Activated gamma-delta T cell (primary cell): ENCODE measurements at regions not wholly inside any gene's neighbourhood (a gene's known extent, or its start where the extent isn't known, plus 50 kb on each side); places are given as distances from the start of the nearest gene placed in this dataset.

Experiments used
- DNase-seq: peaks from one replicate; lab custom pipeline; 2025; lab: John Stamatoyannopoulos, UW

DNA sequence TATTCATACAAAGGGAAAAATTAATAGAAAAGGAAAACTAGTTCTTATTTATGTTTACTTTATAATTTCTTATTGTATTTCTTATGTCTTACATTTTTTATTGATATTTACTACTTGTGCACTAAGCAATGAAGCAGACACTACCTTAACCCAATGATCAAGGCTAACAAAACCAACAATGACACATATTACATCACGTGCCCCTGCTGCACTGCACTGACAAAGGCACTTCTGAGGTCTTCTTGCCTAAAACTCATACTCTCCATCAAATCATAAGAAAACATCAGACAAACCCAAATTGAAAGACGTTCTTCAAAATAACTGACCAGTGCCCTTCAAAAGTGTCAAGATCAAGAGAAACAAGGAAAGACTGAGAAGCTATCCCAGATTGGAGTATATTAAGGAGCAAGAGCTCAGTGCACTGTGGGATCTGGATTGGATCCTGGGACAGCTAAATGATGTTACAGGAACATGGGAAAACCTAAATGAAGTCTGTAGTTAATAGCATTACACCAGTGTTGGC lies 230.9 kb downstream of the AUH start:
- DNase-seq, result no peak

DNA sequence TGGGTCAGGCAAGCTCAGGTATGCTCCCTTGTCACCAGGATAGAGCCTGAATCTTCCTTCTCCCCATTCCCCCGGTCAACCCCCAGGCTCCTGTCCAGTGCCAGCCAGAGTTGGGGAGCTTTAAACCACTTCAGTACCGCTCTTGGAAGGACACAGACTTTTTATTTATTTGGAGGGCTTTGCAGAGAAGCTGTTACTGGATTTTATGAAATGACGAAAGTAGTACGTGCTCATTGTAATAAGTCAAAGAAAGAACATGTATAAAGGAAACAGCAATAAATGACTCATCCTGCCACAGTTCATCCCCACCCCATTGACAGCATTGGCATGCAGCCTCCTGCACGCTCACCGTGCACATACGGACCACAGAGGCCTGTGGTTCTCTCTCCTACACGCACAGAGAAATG lies 230.3 kb downstream of the AUH start:
- DNase-seq, result no peak

- no peak for DNase-seq
These were observed 229.1 kb downstream of the AUH start for GRCh38 chr9:91132576-91133073.

DNA sequence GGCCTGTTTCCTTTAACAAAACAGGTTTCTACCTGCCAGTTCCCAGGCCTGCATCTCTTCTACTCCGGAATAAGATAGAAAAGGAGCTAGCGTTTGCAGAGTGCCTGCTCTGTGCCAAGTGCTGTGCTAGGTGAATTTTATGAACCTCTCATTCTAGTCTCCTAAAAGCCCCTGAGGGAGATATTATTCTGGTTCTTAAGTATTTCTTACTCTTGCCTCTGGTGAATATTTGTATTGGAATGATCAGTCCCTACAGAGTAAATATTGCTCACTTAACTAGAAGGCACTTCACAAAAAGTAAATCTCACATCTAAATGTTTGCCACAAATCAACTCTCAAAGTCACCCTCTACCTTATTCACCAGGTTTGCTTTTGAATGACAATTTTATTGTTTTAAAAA lies 227.1 kb downstream of the AUH start:
- no peak for DNase-seq

GRCh38 chr9:91137391-91137790 lies 224.3 kb downstream of the AUH start:
- no peak for DNase-seq

- DNase-seq, result no peak
These were observed 223.0 kb downstream of the AUH start for GRCh38 chr9:91138760-91139159.

DNA sequence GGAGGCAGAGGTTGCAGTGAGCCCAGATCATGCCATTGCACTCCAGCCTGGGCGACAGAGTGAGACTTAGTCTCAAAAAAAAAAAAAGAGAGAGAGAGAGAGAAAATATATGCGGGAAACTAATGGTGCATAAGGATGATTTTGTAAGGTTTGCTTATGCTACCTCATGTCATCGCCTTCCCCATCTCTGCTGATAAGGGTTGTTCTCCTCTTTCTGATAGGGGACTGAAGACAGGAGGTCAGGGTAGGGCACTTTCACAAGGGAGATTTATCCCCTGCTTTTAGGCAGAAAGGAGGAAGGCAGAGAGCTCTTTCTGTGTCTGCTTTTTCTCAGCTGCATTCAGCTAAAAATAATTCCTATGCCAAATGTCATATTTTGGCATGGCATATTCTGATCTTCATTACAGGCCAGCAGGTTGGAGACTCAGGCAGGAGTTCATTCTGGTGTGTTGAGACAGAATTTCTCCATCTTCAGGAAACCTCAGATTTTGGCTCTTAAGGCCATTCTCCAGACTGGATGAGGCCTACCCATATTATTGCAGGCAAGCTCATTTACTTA lies 220.2 kb downstream of the AUH start:
- no peak for DNase-seq

DNA sequence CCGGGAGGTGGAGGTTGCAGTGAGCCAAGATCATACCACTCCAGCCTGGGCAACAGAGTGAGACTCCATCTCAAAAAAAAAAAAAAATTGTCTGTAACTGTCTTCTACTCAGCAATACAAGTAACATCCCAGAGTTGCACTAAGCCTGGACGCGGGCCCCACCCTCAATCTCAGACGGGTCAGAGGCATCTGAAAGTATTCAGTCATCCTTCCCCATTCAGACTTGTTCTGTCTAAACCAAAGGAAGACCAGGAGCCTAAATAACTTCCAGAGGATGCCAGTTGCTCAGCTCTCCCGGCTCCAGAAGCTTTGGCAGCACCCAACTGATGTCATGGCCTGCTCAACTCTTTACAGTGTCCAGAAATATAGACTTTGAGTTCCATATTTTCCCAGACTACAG lies 218.6 kb downstream of the AUH start:
- DNase-seq, result no peak

GRCh38 chr9:91143642-91144041 lies 218.1 kb downstream of the AUH start:
- DNase-seq, result no peak

DNA sequence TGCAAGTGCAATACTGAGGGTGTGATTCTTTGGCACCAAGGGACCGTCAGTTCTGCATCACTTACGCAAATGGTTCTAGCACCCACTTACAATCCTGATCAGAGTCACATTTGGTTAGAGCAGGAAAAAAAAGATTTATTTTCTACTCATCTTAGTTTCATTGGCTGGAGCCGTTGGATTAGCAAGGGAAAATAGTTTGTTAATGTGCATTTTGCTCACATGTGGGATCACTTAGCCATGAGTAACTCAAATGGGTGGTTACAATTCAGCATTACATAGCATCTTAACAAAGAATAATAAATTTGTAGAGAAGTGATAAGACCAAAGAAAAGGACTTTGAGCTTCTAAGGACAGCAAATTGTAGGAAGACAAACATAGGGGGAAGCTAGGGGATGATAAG lies 216.9 kb downstream of the AUH start:
- no peak for DNase-seq

- DNase-seq, result no peak
These were observed 216.2 kb downstream of the AUH start for GRCh38 chr9:91145496-91145895.

DNA sequence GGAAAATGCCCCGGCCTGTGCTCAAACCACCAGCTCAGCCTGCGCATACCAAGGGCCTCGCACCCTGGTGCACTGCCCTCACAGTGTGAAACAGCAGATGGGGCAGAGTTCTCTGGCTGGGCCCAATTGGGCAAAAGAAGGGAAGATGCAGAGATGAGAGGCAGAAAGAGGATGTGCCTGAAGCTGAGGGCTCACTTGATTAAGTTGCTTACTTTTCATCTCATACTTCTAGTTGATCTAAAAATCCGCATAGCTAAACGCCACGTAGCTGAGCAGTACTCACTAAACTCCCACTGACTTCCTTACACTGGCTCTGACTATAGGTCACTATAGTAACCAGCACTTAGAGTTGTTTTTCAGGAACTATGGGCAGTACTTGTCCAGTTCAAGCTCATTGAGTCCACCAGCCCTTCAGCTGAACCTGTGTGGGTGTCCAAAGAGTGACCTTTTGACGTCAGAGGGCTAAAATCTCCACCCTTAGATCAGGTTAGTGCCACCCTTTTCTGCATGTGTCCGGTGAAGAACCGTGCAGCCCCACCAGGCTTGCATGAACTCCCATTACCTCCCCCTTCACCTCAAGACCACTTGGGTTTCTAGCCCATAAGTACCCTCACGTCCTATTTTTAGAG lies 215.2 kb downstream of the AUH start:
- DNase-seq, result no peak

GRCh38 chr9:91147079-91147708 lies 214.5 kb downstream of the AUH start:
- no peak for DNase-seq

- DNase-seq, result no peak
These were observed 213.4 kb downstream of the AUH start for GRCh38 chr9:91148306-91148705.

GRCh38 chr9:91150273-91150997 lies 211.3 kb downstream of the AUH start:
- DNase-seq, result no peak

DNA sequence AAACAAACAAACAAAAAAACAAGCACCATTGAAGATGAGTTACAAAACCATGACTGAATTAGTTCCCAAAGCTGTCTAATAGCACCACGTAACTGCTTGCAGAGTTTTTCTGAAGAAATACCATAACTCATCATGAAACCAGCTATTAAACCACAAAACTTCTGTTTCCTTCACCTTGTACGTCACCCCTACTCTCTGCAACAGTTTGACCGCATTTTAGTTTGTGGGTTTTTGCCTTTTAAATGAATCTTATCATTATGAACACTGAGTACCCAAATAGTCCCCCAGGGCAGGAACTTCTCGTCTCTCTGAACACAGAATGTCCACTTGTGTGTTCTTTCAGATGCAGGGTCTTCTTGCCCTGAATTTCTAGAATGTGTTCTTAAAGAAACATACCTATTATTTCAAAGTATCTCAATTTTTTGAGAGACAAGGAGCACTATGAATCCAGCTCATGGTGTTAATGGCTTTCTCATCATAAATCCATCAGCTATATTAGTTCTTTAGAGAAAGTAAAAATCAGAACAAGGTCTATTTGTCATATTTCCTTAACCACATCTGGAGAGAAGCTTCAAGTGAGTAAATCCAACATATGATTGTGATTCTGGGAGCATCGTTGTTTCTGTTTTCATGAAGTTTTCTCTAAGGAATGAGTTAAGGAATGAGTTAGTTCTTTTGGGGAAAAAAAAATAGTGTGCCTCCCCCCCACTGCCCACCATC lies 210.6 kb downstream of the AUH start:
- no peak for DNase-seq

DNA sequence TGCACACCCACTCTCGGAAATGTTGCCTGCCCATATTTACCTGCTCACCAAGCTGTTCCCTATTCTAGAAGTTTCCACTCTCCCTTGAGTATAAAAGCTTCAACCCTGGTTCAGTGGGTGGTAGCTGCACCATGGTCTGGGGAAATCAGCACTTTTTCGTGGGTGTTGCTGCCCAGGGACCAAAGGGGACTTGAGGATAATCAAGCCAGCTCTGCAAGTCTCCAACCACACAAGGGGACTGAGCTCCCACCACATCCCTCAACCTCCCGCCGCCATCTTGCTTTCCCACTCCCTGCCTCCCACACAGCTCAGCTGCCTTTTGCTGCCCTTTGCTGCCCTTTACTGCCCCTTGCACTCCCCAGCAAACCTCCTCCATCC lies 210.0 kb downstream of the AUH start:
- DNase-seq, result no peak

DNA sequence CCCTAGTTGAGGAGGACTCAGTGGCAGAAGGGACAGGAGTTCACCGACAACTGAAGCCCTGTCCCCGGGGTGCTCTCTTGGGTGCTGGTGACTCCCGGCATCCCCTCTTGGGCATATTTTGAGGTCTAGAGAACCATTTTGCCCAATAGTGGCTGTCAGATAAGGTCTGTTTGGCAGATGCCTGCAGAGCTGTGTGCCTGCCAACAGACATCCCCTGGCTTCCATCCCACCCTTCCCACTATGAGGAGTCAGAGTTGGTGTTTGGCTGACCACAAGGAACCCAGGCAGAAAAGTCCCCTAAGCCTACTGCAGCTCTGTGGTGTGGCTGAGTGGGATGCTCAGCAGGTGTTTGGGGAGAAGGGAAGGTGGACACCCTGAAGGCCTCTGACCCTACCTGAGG lies 207.0 kb downstream of the AUH start:
- no peak for DNase-seq

DNA sequence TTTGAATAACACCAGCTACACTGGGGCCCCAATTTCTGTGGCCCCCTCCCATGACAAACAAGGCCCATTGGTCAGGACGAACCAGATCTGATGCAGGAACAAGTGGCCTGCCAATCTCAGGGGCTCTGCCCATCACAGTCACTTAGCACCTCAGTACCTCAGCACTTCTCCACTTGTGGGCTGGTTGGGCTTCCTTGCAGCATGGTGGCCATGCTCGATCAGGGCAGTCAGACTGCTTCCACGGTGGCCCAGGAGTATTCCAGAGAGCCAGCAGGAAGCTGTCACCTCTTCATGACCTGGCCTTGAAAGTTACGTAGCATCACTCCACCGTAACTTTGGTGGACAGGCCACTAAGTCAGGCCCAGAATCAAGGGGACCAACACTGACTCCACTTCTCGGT lies 206.5 kb downstream of the AUH start:
- DNase-seq, result no peak

DNA sequence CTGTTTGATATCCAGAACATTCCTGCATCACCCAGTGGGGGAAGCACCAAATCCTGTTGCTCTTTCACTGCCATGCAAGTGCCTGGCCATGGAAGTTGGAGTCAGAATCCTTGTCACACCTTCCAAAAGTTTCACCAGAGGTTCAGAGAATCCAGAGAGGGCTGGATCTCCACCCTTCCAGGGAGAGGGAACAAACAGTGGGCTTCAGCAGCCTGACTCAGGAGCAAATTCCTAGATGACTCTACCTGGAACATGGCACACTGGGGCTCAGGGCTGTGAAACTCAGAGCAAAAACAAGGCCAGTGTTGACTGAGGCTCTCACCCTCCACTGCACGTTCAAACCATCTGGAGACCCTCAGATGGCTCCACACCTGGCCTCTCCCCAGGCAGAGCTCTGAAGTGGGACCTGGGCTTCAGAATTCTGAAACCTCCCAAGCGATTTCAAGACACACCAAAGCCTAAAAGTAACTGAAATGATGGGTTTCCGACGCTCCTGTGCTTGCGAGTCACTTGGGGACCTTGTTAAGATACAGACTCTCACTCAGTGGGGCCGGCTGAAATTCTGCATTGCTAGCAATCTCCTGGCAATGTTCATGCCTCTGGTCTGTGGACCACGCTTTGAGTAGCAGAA lies 205.9 kb downstream of the AUH start:
- DNase-seq, result no peak

DNA sequence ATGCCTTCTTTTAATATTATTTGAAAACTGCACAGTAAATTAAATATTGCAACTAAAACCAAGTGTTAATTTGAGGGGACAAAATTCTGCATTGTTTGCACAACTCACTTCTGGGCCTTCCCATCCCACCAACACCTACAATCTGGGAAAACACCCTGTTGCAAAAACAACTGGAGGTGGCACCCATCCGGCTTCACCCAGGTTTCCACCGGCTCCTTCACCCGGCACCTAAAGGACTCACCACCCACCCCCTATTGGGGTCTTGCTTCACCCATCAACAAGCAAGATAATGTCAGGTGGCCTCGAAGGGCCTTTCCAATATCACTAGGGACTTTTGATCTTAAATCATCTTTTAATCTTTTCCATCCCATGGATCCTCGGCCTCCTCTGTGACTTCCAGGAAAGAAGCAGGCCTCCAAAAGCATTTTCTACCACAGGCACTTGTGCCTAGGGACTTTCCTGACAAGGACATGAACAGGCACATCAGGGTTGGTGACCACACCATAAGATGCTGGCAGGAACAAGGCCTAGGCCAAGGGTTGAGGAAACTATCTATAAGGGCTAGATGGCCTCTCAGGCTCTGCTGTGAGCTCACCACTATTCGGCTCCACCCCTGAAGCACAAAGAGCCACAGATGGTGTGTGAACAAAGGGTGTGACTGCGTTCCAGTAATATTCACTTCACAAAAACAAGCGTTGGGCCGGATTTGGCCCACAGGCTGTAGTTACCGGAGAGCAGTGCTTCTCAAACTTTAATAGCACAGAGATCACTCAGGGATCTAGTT lies 205.1 kb downstream of the AUH start:
- no peak for DNase-seq
